ENCODE measurements at regions not wholly inside any gene's neighbourhood (a gene's known extent, or its start where the extent isn't known, plus 50 kb on each side); places are given as distances from the start of the nearest gene placed in this dataset.
"Not testable (repeated sequence)": the region's sequence is repeated elsewhere in the genome, so short reads cannot be mapped to it uniquely, and the experiment has no call there.

DNA sequence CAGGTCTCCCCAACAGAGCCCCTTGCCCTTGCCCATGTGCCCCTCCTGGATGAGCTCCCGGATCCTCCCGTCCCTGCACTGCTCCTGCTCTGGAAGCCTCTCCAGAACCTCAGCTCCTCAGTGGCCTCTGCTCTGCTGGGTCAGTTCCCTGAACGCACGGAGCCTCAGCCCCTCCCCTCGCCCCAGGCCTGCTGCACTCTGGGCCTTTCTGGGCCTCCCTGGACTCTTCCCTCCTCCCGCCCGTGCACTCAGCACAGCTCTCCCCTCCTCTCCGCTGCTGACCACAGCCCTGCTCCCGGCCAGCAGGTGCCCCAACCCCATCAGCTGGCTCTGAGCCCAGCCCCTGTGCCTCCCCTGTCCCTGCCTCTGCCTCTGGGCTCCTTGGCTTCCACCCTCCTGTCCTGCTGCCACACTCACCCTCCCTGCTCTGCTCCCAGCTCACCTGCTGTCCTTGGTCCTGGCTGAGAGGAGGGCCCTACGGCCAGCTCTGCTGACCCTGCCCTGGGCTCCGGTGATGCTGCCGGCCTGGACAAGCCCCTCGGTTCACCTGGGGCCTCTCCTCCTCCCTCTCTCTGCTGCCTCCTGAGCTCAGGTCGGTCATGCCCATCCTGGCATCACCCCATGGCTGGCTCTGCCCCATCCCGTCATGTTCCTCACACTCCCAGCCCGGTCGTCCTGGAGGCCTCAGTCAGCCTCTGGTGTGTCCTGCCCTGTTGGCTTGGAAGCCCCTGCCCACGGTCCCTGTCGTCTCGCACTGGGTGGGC is 248.4 kb downstream of the TMEM121 start:
- not testable (repeated sequence) for TF ChIP-seq CTCF, POLR2A (IDR thresholded peaks at IDR 0.05)
